LHCN-M2 (cell line): ENCODE measurements at regions not wholly inside any gene's neighbourhood (a gene's known extent, or its start where the extent isn't known, plus 50 kb on each side); places are given as distances from the start of the nearest gene placed in this dataset.

ENCODE experiments used
- DNase-seq: peaks from one replicate; pipeline ENCODE4 v3.0.0-alpha.2; 2012; ENCODE audit warnings: low read depth

DNA sequence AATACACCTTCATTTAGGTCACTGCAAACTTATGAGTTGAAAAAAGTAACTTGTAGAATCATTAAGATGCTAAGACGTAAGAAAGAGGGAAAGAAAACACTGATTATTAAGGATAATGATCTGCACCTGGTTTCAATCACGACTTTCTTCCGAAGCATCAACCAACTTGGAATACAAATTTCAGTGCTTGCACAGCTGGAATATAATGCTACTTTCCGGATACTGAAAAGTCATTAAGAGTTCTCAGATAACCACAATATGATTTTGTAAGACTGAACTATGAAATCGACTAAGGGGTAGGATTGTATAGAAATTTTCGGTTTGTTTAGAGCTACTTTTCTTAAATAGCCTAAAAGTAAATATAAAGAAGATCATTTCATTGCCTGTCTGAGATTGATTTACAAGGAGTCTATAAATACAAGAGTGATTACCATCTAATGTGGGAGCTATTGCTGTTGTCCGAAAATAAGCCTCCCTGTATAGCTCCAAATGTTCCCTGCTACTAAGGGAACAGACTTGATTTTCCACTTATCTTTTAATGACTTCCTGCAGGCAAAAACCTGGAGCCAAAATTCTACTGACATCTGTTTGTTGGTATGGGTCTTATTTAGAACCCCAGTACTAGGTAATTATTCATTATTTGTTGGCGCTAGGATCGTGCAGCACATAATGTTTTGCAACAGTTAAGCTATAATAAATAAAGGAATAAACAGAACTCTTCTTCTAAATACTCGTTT is 673.3 kb downstream of the KCNT2 start:
- DNase-seq = no peak

- no peak for DNase-seq
Observed at GRCh38 chr1:195933835-195934234, 674.4 kb downstream of the KCNT2 start.

GRCh38 chr1:195915826-195916225 is 692.4 kb downstream of the KCNT2 start:
- DNase-seq = no peak

- no peak for DNase-seq
Observed at GRCh38 chr1:195909061-195909460, 699.2 kb downstream of the KCNT2 start.

DNA sequence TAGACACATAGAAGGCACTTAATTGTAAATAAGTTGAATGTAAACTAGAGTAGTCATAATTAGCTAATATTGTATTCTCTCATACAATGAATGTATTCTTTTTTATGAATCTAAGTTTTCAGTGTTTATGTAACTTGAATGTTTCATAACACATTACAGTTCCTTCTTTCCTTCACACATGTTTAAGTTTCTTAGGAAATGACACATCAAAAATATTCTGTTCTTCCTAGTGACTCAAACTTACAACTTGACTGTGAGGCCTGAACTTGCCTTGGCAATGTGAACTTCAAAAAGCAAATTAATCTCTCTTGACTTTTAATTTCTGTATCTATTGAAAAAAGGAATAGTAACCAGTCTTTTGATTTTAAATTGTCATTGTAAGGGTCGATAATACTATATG is 700.1 kb downstream of the KCNT2 start:
- DNase-seq = no peak

- no peak for DNase-seq
Observed at GRCh38 chr1:195903203-195903602, 705.0 kb downstream of the KCNT2 start.

GRCh38 chr1:195902779-195903178 is 705.5 kb downstream of the KCNT2 start:
- DNase-seq = no peak

GRCh38 chr1:195899762-195900352 is 708.4 kb downstream of the KCNT2 start:
- DNase-seq = no peak

- no peak for DNase-seq
Observed at GRCh38 chr1:195898924-195899323, 709.3 kb downstream of the KCNT2 start.

GRCh38 chr1:195898373-195898772 is 709.9 kb downstream of the KCNT2 start:
- DNase-seq = no peak

DNA sequence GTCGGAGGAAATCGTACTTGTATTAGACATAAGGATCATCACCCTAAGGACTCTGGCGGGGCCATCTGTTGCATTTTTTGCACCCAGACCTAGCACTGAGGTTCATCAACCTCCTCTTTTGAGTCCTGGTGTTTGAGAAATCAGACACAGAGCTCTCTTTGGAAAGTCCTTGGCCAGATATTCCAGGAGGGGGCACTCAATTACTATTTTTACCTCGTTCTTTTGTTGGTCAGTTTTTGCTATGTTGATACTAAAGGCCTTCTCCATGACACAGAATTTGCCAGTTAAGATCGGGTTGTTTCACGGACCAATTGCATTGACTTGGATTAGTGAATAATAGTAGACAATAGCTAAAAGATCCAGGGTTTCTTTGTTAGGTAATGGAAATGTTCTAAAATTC is 711.2 kb downstream of the KCNT2 start:
- no peak for DNase-seq

DNA sequence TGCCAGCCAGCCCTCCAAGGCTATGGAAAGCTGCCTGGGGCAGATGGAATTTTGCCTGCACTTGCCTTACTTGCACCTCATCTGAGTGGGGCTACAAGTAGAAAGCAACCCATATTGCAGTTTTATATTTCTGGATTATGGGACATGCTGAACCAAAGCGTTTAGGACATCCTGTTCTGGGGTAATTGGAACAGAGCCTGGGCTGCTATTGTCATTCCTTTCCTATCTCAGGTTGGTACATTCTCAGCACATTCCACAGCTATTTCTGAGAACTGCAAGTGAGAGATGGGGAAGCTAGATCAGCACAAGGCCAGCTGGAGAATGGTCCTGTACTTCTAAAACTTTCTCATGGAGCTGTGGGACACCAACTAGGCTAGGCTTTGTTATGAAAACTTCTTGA is 713.8 kb downstream of the KCNT2 start:
- no peak for DNase-seq

- DNase-seq = no peak
Observed at GRCh38 chr1:195886000-195886399, 722.2 kb downstream of the KCNT2 start.

DNA sequence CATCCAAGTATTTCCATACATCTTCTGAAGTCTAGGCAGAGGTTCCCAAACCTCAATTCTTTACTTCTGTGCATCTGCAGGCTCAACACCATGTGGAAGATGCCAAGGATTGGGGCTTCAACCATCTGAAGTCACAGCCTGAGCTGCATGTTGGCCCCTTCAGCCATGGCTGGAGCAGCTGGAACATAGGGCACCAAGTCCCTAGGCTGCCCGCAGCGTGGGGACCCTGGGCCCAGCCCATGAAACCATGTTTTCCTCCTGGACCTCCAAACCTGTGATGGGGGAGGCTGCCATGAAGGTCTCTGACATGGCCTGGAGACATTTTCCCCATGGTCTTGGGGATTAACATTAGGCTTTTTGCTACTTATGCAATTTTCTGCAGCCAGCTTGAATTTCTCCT is 729.8 kb downstream of the KCNT2 start:
- no peak for DNase-seq

DNA sequence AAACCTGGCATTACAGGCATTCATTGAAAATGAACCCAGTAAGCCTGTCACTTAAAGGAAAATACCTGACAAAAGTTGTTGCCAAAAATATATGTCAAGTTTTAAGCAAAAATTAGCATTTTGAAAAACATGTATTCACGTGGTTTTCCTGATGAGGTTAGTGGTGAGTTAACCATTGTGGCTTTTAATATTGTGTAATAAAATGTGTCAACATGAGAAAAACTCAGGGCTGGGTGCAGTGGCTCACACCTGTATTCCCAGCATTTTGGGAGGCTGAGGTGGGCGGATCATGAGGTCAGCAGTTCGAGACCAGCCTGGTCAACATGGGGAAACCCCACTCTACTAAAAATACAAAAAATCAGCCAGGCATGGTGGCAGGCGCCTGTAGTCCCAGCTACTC is 731.4 kb downstream of the KCNT2 start:
- DNase-seq = no peak

DNA sequence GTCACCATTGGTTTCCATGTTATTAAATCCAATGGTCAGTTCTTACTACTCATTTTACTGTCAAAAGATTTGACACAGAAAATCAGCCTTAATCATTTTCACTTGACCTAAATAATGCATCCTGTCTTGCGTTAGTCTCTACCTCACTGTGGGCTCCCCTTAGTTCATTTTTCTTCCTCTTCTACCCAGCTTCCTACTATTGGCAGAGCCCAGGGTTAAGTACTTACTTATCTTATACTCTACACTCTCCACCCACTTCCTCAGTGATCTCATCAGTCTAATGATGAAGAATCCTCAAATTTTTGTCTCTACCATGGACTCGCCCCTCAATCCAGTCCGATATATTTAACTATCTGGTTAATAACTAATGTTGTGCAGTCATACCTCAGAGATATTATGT is 735.9 kb downstream of the KCNT2 start:
- DNase-seq = no peak

DNA sequence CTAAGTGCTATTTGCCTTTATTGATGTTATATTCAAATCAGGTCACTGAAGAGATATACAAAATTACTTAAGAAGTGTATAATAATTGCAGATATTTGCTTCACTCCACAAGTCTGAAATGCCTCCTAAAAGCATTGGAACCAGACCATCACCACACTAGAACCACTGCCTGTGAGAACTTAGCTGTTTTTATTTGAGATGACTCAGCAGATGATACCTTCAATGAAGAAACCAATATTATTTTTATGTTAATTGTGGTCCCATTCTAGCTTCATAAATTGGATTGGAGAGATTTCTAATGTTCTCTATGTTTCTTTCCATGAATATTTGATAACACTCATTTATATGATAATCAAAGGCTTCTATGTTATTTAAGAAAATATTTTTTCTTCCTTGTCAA is 740.6 kb downstream of the KCNT2 start:
- DNase-seq = no peak

GRCh38 chr1:195866781-195867222 is 741.4 kb downstream of the KCNT2 start:
- no peak for DNase-seq

DNA sequence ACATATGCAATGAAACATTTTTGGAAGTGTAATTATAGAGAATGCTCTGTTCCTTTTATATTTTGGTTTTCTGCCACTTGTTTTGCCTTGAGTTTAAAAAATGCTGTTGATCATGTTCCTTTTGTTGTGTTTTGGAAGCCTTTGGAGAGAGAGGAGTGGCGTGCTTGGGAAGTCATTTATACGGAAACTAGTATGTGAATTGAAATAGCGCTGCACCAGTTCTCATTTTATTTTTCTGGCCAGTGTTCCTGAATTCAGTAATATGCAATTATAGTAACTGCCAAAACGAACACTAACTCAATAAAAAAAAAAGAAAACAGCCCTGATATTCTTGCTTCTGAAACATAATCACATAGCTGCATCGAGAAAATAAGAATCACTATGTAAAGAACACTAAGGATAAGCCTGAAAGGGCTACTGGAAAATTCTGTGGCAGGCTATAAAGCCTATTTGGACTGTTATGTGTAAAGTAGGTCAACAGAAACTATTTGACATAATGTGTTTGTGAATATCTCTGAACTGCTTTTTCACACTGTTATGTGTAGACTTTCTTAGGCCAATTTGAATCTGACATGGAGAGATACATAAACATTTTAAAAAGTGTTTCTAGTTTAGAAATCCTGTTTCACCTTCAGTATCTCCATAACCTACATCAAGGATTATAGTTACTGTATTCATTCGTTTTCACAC is 742.0 kb downstream of the KCNT2 start:
- DNase-seq = no peak

DNA sequence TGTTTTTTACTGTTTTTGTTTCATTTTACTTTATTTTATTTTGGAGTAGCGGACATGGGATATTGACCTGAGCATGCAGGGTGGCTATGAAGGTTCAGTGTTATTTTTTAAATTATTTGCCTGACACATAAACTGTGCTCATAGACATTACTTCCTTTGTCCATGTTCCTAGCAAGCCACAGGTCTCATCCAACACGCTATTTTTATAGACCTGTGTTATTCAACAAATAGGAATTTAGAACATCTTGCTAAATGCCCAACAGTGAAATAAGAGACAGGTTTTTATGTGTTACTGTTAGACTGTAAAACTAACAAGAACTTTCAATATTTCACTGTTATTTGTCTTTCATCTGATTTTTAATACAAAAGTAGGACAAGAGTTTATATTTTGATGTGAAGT is 756.4 kb downstream of the KCNT2 start:
- DNase-seq = peak; percentile 1

- DNase-seq = no peak
Observed at GRCh38 chr1:195851016-195851601, 757.1 kb downstream of the KCNT2 start.

- no peak for DNase-seq
Observed at GRCh38 chr1:195849180-195849579, 759.1 kb downstream of the KCNT2 start.
